GM23248 (cell line): ENCODE measurements at regions not wholly inside any gene's neighbourhood (a gene's known extent, or its start where the extent isn't known, plus 50 kb on each side); places are given as distances from the start of the nearest gene placed in this dataset.

Experiments
- EZH2 ChIP-seq: fragments of 200-600 bp; sonication (generic); IDR thresholded peaks from 2 replicates; pipeline ENCODE4 v1.6.1; 2018; ENCODE audit warnings: antibody characterized with exemption, mild to moderate bottlenecking; ENCODE audit not compliant: insufficient read depth, poor library complexity, severe bottlenecking
- EZH2phosphoT487 ChIP-seq: fragments of 200-600 bp; sonication (generic); IDR thresholded peaks from 2 replicates; pipeline ENCODE4 v1.6.1; 2018; ENCODE audit warnings: antibody characterized with exemption, moderate library complexity, mild to moderate bottlenecking, low read depth; ENCODE audit not compliant: insufficient read depth

- TF ChIP-seq EZH2: no peak
- no peak for TF ChIP-seq EZH2phosphoT487
Measured at GRCh38 chr3:72219752-72220151, 434.8 kb upstream of the PROK2 start.
